CD1c-positive myeloid dendritic cell (primary cell): ENCODE measurements at regions not wholly inside any gene's neighbourhood (a gene's known extent, or its start where the extent isn't known, plus 50 kb on each side); places are given as distances from the start of the nearest gene placed in this dataset.

Source experiments
- DNase-seq: peaks from one replicate; pipeline ENCODE4 v3.0.0-alpha.2; 2016; ENCODE audit errors: extremely low spot score

DNA sequence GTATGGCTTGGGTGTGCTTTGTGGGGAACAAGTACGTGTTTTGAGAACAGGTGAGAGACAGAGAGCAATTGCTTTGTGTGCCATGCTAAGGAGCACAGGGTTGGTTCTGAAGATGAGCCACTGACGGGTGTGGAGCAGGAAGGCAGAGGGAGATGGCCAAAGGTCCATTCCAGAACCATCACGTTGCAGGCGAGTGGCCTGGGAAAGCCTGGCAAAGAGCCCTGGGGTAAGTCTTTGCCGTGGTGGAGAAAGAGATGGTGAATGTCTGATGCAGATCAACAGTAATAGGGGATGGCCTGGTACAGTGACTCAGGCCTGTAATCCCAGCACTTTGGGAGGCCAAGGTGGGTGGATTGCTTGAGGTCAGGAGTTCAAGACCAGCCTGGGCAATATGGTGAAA lies 93.5 kb upstream of the ZNF521 start:
- DNase-seq = no peak

GRCh38 chr18:25443776-25444175 lies 91.8 kb upstream of the ZNF521 start:
- no peak for DNase-seq

DNA sequence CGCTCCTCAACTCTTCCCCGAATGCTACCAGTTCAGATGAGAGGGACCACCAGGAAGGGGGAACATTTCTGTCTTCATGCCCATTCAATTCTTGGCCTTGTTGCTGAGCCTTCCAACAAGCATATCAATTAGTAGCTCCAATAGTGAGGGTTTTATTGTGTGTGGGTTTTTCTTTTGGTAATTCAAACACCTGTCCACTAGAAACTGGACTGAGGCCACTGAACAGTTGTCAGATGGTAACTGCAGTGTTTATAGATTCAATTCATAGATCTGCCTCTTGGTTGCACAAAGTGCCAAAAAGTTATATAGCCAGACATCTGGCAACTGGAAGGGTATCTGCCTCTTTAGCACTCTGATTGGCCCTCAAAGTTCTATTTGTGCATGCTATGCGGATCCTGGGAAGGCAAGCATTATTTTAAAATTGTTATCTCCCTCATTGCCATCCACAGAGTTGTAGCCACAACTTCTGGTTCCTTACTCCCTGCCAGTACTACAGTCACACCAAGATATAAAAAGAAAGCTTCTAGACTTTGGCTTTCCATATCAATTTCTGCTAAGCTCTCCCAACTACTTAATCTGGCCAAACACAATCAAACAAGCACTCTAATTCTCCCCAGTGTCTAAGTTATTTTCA lies 83.3 kb upstream of the ZNF521 start:
- DNase-seq = no peak

GRCh38 chr18:25434745-25435144 lies 82.8 kb upstream of the ZNF521 start:
- no peak for DNase-seq

- no peak for DNase-seq
Measured at GRCh38 chr18:25433590-25433989, 81.6 kb upstream of the ZNF521 start.

GRCh38 chr18:25425024-25425423 lies 73.1 kb upstream of the ZNF521 start:
- DNase-seq = no peak

DNA sequence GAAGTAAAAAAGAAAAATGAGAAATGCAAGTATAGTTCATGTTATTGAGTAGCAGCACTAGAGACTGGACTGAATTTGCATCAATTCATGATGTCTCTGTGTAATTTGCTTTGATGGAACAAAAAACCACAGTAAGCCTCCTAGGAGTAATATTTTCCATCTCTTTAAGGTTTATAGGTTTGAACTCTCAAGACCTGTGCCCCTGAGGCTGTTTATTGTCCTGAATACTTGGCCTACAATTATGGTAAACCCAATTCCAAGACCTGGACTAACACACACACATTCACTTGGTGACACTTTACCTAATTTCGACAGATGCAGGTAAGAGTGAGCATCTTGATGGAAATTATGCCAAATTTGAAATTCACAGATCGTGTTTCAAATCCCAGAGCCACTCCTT lies 71.8 kb upstream of the ZNF521 start:
- DNase-seq = no peak

GRCh38 chr18:25423267-25423666 lies 71.3 kb upstream of the ZNF521 start:
- no peak for DNase-seq

GRCh38 chr18:25422230-25422629 lies 70.3 kb upstream of the ZNF521 start:
- no peak for DNase-seq

DNA sequence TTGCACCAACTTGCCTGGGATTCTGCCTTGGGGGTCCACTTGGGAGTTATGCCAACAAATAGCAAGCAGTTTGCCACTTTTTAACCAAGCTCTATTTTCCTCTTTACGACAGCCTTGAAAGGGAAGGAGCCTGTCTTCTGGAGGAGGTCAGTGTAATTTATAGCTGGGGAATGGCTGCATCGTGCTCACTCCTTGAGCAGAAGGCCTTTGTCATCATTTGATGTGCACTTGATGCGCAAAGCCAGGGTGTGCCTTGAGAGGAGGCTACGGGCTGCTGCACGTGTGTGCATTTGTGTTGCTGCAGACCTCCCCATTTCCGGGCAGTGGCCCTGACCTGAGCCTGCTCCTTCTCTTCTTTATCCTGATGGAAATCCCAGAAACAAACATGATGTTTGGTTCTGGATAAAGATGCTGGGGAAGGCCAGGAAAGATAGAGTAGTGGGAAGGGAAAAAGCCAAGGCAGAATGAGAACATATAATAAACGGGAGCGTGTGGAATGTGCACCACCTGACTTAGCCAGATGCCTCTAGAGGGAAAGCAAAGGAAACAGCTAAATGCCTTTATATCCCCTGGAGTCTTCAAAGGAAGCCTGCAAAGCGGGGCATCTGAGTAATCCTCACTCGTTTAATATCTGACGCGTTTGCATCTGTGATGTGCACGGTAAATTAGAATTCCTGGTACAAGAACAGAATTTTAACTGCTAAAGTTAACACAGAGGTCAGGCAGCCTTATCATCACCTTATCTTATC lies 68.3 kb upstream of the ZNF521 start:
- no peak for DNase-seq

- no peak for DNase-seq
Measured at GRCh38 chr18:25416374-25416773, 64.4 kb upstream of the ZNF521 start.

DNA sequence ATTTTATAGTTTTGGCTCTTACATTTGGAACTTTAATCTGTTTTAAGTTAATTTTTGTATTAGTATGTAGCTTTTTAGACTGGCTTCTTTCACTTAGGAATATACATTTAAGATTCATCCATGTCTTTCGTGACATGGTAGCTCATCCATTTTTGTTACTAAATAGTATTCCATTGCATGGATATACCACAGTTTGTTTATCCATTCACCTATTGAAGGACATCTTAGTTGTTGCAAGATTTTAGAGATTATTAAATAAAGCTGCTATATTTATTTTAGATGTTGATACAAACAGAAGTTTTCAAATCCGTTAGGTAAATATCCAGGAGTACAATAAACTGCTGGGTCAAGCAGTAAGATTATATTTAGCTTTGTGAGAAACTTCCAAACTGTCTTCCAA lies 58.0 kb upstream of the ZNF521 start:
- DNase-seq = no peak

DNA sequence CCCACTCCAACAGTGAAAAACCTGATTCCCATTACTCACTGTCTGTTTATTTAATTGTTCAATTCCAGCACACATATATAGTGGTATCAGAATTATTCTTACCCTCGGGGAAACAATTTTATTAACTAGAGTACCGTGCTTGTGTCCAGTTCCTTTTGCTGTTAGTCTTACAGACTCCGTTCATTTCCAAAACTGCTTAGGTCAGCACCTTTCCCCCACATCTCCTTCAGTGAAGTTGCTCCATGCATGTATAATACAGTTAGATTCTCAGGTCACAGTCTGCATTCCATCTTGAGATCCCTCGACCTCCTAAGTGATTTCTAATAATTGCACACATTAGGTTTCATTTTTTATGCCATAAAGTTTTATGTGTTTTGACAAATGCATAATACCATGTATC lies 56.3 kb upstream of the ZNF521 start:
- DNase-seq = no peak
